ENCODE measurements at regions not wholly inside any gene's neighbourhood (a gene's known extent, or its start where the extent isn't known, plus 50 kb on each side); places are given as distances from the start of the nearest gene placed in this dataset.

DNA sequence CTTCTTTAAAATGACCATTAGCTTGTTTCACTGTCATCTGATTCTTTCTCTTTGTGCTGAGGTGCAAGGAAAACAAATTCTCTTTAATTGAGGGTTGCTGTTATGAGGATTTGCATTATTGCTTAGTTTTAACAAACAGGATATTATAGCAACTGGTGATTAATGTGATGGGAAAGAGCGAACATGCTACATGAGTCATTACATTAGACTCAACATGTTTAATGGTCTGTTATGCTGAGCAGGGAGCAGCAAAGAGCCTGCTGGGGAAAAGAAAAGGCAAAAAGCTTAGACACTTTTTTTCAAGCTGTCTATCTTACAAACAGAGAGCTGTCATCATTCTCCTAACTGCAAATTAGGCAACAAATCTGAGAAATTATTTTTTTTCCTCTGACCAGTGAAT is 230.5 kb upstream of the LCORL start:
- POLR2A ChIA-PET: no interaction called here
- BruUV-seq (replicated peaks): no TSS peak
- TF ChIP-seq POLR2AphosphoS5 (IDR thresholded peaks at IDR 0.05; ENCODE audit: low read depth, low read length) (no peak), SIN3A (IDR thresholded peaks at IDR 0.05; ENCODE audit: borderline replicate concordance, insufficient read depth, low read depth, low read length) (no peak), TCF7L2 (IDR thresholded peaks at IDR 0.05; ENCODE audit: low read depth, low read length) (no peak)
- TF ChIP-seq, protein P1, sequence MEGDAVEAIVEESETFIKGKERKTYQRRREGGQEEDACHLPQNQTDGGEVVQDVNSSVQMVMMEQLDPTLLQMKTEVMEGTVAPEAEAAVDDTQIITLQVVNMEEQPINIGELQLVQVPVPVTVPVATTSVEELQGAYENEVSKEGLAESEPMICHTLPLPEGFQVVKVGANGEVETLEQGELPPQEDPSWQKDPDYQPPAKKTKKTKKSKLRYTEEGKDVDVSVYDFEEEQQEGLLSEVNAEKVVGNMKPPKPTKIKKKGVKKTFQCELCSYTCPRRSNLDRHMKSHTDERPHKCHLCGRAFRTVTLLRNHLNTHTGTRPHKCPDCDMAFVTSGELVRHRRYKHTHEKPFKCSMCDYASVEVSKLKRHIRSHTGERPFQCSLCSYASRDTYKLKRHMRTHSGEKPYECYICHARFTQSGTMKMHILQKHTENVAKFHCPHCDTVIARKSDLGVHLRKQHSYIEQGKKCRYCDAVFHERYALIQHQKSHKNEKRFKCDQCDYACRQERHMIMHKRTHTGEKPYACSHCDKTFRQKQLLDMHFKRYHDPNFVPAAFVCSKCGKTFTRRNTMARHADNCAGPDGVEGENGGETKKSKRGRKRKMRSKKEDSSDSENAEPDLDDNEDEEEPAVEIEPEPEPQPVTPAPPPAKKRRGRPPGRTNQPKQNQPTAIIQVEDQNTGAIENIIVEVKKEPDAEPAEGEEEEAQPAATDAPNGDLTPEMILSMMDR (IDR thresholded peaks at IDR 0.05): no peak
- TF ChIP-seq, protein P2, sequence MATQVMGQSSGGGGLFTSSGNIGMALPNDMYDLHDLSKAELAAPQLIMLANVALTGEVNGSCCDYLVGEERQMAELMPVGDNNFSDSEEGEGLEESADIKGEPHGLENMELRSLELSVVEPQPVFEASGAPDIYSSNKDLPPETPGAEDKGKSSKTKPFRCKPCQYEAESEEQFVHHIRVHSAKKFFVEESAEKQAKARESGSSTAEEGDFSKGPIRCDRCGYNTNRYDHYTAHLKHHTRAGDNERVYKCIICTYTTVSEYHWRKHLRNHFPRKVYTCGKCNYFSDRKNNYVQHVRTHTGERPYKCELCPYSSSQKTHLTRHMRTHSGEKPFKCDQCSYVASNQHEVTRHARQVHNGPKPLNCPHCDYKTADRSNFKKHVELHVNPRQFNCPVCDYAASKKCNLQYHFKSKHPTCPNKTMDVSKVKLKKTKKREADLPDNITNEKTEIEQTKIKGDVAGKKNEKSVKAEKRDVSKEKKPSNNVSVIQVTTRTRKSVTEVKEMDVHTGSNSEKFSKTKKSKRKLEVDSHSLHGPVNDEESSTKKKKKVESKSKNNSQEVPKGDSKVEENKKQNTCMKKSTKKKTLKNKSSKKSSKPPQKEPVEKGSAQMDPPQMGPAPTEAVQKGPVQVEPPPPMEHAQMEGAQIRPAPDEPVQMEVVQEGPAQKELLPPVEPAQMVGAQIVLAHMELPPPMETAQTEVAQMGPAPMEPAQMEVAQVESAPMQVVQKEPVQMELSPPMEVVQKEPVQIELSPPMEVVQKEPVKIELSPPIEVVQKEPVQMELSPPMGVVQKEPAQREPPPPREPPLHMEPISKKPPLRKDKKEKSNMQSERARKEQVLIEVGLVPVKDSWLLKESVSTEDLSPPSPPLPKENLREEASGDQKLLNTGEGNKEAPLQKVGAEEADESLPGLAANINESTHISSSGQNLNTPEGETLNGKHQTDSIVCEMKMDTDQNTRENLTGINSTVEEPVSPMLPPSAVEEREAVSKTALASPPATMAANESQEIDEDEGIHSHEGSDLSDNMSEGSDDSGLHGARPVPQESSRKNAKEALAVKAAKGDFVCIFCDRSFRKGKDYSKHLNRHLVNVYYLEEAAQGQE (IDR thresholded peaks at IDR 0.05; ENCODE audit: insufficient read depth in 1 of 2, low read depth in 2 of 2, low read length in 1 of 2): no peak
- CTCF ChIA-PET: no interaction called here
- intact Hi-C loops (cut with micrococcal nuclease; ENCODE audit: unreplicated experiment): no loop called here
- no peaks in the 10 kb centered on the region for H3K36me3 ChIP-seq (ENCODE audit: control insufficient read depth, insufficient read depth, low read length)
- no peaks in the 10 kb centered on the region for H3K4me1 ChIP-seq (ENCODE audit: control insufficient read depth, insufficient read depth, low read length)
- in situ Hi-C loops (cut with HindIII; ENCODE audit: low pct_unique_long_range_greater_than_20kb, low sequenced_read_pairs): no loop called here
- H3K27me3 ChIP-seq (ENCODE audit: control insufficient read depth, insufficient read depth, low read length): no peaks in the 10 kb centered on the region
- H3K9me3 ChIP-seq (ENCODE audit: control insufficient read depth, insufficient read depth, low read depth, low read length): no peaks in the 10 kb centered on the region
- ATAC-seq (no peak), DNase-seq (ENCODE audit: low read depth, low spot score) (no peak)
- no peak overlapping the region for H3K4me3 ChIP-seq (ENCODE audit: low read depth in 2 of 2, low read length in 2 of 2)
- H3K27ac ChIP-seq (ENCODE audit: low read length): no peak overlapping the region

DNA sequence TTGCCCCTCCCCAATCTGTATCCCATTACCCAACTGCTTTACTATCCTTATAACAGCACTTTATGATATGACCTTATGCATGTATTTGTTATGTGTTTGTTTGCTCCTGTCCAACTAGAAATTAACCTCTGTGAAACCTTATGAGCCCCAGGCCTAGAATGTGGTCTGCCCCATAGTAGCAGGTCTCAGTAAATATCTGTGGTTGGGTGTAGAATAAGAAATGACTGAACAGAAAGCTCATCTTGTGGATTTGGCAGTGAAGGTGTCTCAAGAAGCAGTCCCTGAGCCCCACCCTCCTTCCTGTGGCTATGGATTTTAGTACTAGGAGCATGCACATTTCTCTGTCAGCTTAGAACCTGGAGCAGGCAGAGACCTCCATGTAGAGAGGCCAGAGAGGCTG is 229.0 kb upstream of the LCORL start:
- TF ChIP-seq SIN3A (IDR thresholded peaks at IDR 0.05; ENCODE audit: borderline replicate concordance, insufficient read depth, low read depth, low read length) (no peak), POLR2AphosphoS5 (IDR thresholded peaks at IDR 0.05; ENCODE audit: low read depth, low read length) (no peak), TCF7L2 (IDR thresholded peaks at IDR 0.05; ENCODE audit: low read depth, low read length) (no peak)
- TF ChIP-seq, protein P2 (IDR thresholded peaks at IDR 0.05; ENCODE audit: insufficient read depth in 1 of 2, low read depth in 2 of 2, low read length in 1 of 2): no peak
- TF ChIP-seq, protein P1 (IDR thresholded peaks at IDR 0.05): no peak
- ChIA-PET POLR2A (no interaction called here), CTCF (no interaction called here)
- no peaks in the 10 kb centered on the region for H3K4me1 ChIP-seq (ENCODE audit: control insufficient read depth, insufficient read depth, low read length)
- no peak overlapping the region for H3K27ac ChIP-seq (ENCODE audit: low read length)
- in situ Hi-C loops (cut with HindIII; ENCODE audit: low pct_unique_long_range_greater_than_20kb, low sequenced_read_pairs): no loop called here
- no peaks in the 10 kb centered on the region for H3K36me3 ChIP-seq (ENCODE audit: control insufficient read depth, insufficient read depth, low read length)
- no peak for ATAC-seq
- no peak for DNase-seq (ENCODE audit: low read depth, low spot score)
- H3K27me3 ChIP-seq (ENCODE audit: control insufficient read depth, insufficient read depth, low read length): no peaks in the 10 kb centered on the region
- no peak overlapping the region for H3K4me3 ChIP-seq (ENCODE audit: low read depth in 2 of 2, low read length in 2 of 2)
- BruUV-seq (replicated peaks): no TSS peak
- intact Hi-C loops (cut with micrococcal nuclease; ENCODE audit: unreplicated experiment): no loop called here
- H3K9me3 ChIP-seq (ENCODE audit: control insufficient read depth, insufficient read depth, low read depth, low read length): no peaks in the 10 kb centered on the region

Data from Panc1 (cell line).